ENCODE measurements at regions not wholly inside any gene's neighbourhood (a gene's known extent, or its start where the extent isn't known, plus 50 kb on each side); places are given as distances from the start of the nearest gene placed in this dataset.

DNA sequence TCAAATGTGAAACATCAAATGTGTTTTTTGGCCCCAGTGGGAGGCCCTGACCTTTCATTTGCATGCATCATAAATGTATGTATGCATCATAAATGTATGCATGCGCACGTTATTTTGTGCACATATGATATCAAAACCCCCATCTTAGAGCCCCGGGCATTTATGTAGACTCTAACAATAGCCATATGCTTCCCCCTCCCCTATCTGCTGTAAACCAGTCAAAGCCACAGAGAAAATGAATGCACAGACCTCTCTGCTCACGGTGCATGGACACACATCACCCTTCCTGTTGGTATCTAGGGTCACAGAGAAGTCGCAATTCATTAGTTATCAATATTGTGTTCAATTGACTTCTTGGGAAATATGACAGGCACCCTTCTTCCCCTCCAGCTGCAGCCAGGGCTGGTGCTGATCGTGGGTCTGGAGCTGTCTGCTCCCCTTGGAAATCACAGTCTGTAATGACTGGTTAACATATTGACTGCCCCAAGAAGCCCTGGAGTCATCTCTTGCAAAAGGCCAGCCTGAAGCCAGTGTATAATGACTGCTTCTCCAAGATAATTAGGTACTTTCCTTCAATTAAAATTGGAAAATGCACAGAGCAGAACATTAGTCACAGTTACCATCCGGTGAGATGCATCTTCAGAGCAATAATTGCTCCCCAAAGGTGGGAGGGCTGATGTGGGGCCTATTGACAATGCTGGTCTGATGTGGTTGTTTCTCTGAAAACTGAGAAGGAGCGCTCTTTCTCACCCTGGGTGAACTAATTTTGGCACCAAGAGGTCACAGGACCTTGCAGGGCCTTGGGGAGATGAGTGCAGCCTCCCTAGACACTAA is 532.2 kb downstream of the CDH26 start:
- TF ChIP-seq, protein P1, sequence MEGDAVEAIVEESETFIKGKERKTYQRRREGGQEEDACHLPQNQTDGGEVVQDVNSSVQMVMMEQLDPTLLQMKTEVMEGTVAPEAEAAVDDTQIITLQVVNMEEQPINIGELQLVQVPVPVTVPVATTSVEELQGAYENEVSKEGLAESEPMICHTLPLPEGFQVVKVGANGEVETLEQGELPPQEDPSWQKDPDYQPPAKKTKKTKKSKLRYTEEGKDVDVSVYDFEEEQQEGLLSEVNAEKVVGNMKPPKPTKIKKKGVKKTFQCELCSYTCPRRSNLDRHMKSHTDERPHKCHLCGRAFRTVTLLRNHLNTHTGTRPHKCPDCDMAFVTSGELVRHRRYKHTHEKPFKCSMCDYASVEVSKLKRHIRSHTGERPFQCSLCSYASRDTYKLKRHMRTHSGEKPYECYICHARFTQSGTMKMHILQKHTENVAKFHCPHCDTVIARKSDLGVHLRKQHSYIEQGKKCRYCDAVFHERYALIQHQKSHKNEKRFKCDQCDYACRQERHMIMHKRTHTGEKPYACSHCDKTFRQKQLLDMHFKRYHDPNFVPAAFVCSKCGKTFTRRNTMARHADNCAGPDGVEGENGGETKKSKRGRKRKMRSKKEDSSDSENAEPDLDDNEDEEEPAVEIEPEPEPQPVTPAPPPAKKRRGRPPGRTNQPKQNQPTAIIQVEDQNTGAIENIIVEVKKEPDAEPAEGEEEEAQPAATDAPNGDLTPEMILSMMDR (IDR thresholded peaks at IDR 0.05): no peak
- TF ChIP-seq POLR2AphosphoS5 (IDR thresholded peaks at IDR 0.05): no peak
- TF ChIP-seq POLR2A (IDR thresholded peaks at IDR 0.05): no peak
- no peak for TF ChIP-seq EP300 (IDR thresholded peaks at IDR 0.05)

Measured in stomach (tissue), 4 donors.